Peyer's patch (tissue), 4 donors: ENCODE measurements at regions not wholly inside any gene's neighbourhood (a gene's known extent, or its start where the extent isn't known, plus 50 kb on each side); places are given as distances from the start of the nearest gene placed in this dataset.

ENCODE experiments used
- DNase-seq, 3 donors: peaks; one replicate each; pipeline ENCODE4 v3.0.0-alpha.2; 2017 to 2019
- H3K27ac ChIP-seq, 4 donors: fragments of 200-600 bp; sonication (generic); one replicate each; pipeline ENCODE4 v1.5.1; 2016 to 2019
- H3K27me3 ChIP-seq, 2 donors: fragments of 200-600 bp; sonication (generic); one replicate each; pipeline ENCODE4 v1.5.1; 2019
- H3K36me3 ChIP-seq, 3 donors: fragments of 200-600 bp; sonication (generic); one replicate each; pipeline ENCODE4 v1.5.1; 2016 to 2019
- H3K4me1 ChIP-seq, 4 donors: fragments of 200-600 bp; sonication (generic); one replicate each; pipeline ENCODE4 v1.5.1; 2016 to 2019
- H3K4me3 ChIP-seq, 4 donors: fragments of 200-600 bp; sonication (generic); 1 replicate in 3 of 4; 2 replicates in 1 of 4; pipeline ENCODE4 v1.5.1; 2016 to 2019; ENCODE audit warnings: mild to moderate bottlenecking in 1 of 4
- H3K9me3 ChIP-seq, 4 donors: fragments of 200-600 bp; sonication (generic); one replicate each; pipeline ENCODE4 v1.5.1; 2016 to 2019; ENCODE audit warnings: mild to moderate bottlenecking in 1 of 4
- CTCF ChIP-seq, 6 experiments: fragments of 450-650 bp in 4 of 6; fragments of 200-600 bp in 2 of 6; sonication (generic) in 1 of 6; IDR thresholded peaks; one replicate each; pipeline ENCODE4 v1.5.1; 2017 to 2019; ENCODE audit warnings: antibody characterized with exemption in 6 of 6, mild to moderate bottlenecking in 3 of 6, moderate library complexity in 1 of 6
- POLR2A ChIP-seq, 2 donors: fragments of 450-650 bp; IDR thresholded peaks; one replicate each; pipeline ENCODE4 v1.5.1; 2017; ENCODE audit warnings: antibody characterized with exemption in 2 of 2, mild to moderate bottlenecking in 2 of 2, moderate library complexity in 2 of 2

GRCh38 chr9:87095951-87096350, 148.6 kb upstream of the GAS1 start:
- TF ChIP-seq POLR2A (IDR thresholded peaks at IDR 0.05) (no peak), CTCF (IDR thresholded peaks at IDR 0.05) (no peak)
- no peaks in the 10 kb centered on the region for H3K27me3 ChIP-seq
- no peak overlapping the region for H3K4me3 ChIP-seq
- DNase-seq: no peak
- H3K27ac ChIP-seq: no peak overlapping the region
- no peaks in the 10 kb centered on the region for H3K4me1 ChIP-seq
- H3K36me3 ChIP-seq: no peaks in the 10 kb centered on the region
- H3K9me3 ChIP-seq: no peaks in the 10 kb centered on the region

- TF ChIP-seq CTCF (IDR thresholded peaks at IDR 0.05) (no peak), POLR2A (IDR thresholded peaks at IDR 0.05) (no peak)
Observed at GRCh38 chr9:87096506-87096905, 149.2 kb upstream of the GAS1 start.

DNA sequence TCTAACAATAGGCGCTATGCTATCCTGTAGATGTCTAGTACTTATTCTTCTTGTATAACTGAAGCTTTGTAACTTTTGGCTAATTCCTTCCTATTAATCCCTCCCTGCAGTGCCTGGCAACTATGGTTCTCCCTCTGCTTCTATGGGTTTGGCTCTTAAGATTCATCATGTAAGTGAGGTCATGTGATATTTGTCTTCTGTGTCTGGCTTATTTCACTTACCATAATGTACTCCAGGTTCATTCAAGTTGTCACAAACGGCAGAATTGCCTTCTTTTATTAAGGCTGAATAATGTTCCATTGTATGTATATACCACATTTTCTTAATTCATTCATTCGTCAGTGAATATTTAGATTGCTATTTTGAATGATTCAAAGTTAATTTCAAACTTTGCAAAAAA, 149.9 kb upstream of the GAS1 start:
- H3K27me3 ChIP-seq: no peaks in the 10 kb centered on the region
- TF ChIP-seq CTCF (IDR thresholded peaks at IDR 0.05) (no peak), POLR2A (IDR thresholded peaks at IDR 0.05) (no peak)
- no peaks in the 10 kb centered on the region for H3K36me3 ChIP-seq
- no peak overlapping the region for H3K4me3 ChIP-seq
- H3K27ac ChIP-seq: no peak overlapping the region
- no peaks in the 10 kb centered on the region for H3K9me3 ChIP-seq
- DNase-seq: no peak
- H3K4me1 ChIP-seq: no peaks in the 10 kb centered on the region

More at GRCh38 chr9:87096506-87096905, 149.2 kb upstream of the GAS1 start:
- H3K4me3 ChIP-seq: no peak overlapping the region
- H3K4me1 ChIP-seq: no peaks in the 10 kb centered on the region
- no peak overlapping the region for H3K27ac ChIP-seq
- no peak for DNase-seq
- no peaks in the 10 kb centered on the region for H3K9me3 ChIP-seq
- H3K36me3 ChIP-seq: no peaks in the 10 kb centered on the region
- no peaks in the 10 kb centered on the region for H3K27me3 ChIP-seq

- Histone ChIP-seq H3K36me3 (no peaks in the 10 kb centered on the region), H3K27ac (no peak overlapping the region), H3K27me3 (no peaks in the 10 kb centered on the region), H3K4me3 (no peak overlapping the region), H3K9me3 (no peaks in the 10 kb centered on the region), H3K4me1 (no peaks in the 10 kb centered on the region)
- DNase-seq: no peak
- TF ChIP-seq CTCF (IDR thresholded peaks at IDR 0.05): no peak
- TF ChIP-seq POLR2A (IDR thresholded peaks at IDR 0.05): no peak
Observed at GRCh38 chr9:87099407-87099806, 152.1 kb upstream of the GAS1 start.

DNA sequence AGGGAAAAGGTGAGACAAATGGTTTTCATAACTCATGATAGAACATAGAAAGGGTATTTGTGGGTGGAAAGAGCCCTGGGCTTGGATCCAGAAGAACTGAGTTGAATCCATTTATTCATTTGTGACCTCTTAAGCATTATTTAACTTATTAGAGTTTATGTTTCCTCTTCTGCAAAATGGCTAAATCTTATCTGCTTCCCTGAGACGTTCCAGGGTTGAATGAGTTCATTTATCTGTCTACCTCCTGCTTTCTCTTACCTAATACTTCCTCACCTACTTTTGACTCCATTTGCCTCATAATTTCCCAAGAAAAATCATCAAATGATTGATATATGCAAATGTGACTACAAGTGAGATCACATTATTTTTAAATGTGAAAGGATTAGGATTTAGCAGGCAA, 152.7 kb upstream of the GAS1 start:
- DNase-seq: no peak
- Histone ChIP-seq H3K4me3 (no peak overlapping the region), H3K27me3 (no peaks in the 10 kb centered on the region), H3K27ac (no peak overlapping the region), H3K9me3 (no peaks in the 10 kb centered on the region), H3K36me3 (no peaks in the 10 kb centered on the region), H3K4me1 (no peaks in the 10 kb centered on the region)
- TF ChIP-seq CTCF (IDR thresholded peaks at IDR 0.05) (no peak), POLR2A (IDR thresholded peaks at IDR 0.05) (no peak)

GRCh38 chr9:87102126-87102525, 154.8 kb upstream of the GAS1 start:
- no peak for TF ChIP-seq CTCF (IDR thresholded peaks at IDR 0.05)
- TF ChIP-seq POLR2A (IDR thresholded peaks at IDR 0.05): no peak
- Histone ChIP-seq H3K36me3 (no peaks in the 10 kb centered on the region), H3K4me3 (no peak overlapping the region), H3K9me3 (no peaks in the 10 kb centered on the region), H3K27ac (no peak overlapping the region), H3K4me1 (no peaks in the 10 kb centered on the region), H3K27me3 (no peaks in the 10 kb centered on the region)
- DNase-seq: no peak
